ENCODE measurements at regions not wholly inside any gene's neighbourhood (a gene's known extent, or its start where the extent isn't known, plus 50 kb on each side); places are given as distances from the start of the nearest gene placed in this dataset.

- 80% methylated on average over 14 of the region's 14 CpGs for WGBS
- Histone ChIP-seq H3K36me3 (no peaks in the 10 kb centered on the region), H3K4me3 (no peak overlapping the region), H3K4me1 (no peaks in the 10 kb centered on the region), H3K27me3 (peaks cover 0 to 52% (median 0%) of the 10 kb centered on the region in 4 donors), H3K27ac (replicated peaks in 1 of 4) (no peak overlapping the region), H3K9me3 (peaks cover 0 to 24% (median 5%) of the 10 kb centered on the region in 4 donors)
- TF ChIP-seq POLR2A (IDR thresholded peaks at IDR 0.05; ENCODE audit: low read depth) = no peak
- TF ChIP-seq POLR2AphosphoS5 (IDR thresholded peaks at IDR 0.05) = no peak
- TF ChIP-seq CTCF (IDR thresholded peaks at IDR 0.05) = no peak
- no peak for TF ChIP-seq EP300 (IDR thresholded peaks at IDR 0.05)
- no peak for DNase-seq (ENCODE audit: extremely low spot score)
- intact Hi-C loops (cut with DNase I) = no loop called here
These were observed 305.4 kb downstream of the ALG10 start for GRCh38 chr12:34327671-34328070.

GRCh38 chr12:34333337-34333736, 311.0 kb downstream of the ALG10 start:
- H3K9me3 ChIP-seq = peaks cover 0 to 22% (median 8%) of the 10 kb centered on the region in 4 donors
- no peaks in the 10 kb centered on the region for H3K4me1 ChIP-seq
- no peak for DNase-seq (ENCODE audit: extremely low spot score)
- WGBS = 75% methylated on average over 22 of the region's 24 CpGs
- H3K36me3 ChIP-seq = no peaks in the 10 kb centered on the region
- intact Hi-C loops (cut with DNase I) = no loop called here
- H3K27me3 ChIP-seq = peaks cover 0 to 97% (median 2%) of the 10 kb centered on the region in 4 donors
- no peak overlapping the region for H3K4me3 ChIP-seq
- TF ChIP-seq POLR2AphosphoS5 (IDR thresholded peaks at IDR 0.05) = no peak
- TF ChIP-seq CTCF (IDR thresholded peaks at IDR 0.05) = no peak
- no peak for TF ChIP-seq POLR2A (IDR thresholded peaks at IDR 0.05; ENCODE audit: low read depth)
- no peak for TF ChIP-seq EP300 (IDR thresholded peaks at IDR 0.05)
- no peak overlapping the region for H3K27ac ChIP-seq (replicated peaks in 1 of 4)

DNA sequence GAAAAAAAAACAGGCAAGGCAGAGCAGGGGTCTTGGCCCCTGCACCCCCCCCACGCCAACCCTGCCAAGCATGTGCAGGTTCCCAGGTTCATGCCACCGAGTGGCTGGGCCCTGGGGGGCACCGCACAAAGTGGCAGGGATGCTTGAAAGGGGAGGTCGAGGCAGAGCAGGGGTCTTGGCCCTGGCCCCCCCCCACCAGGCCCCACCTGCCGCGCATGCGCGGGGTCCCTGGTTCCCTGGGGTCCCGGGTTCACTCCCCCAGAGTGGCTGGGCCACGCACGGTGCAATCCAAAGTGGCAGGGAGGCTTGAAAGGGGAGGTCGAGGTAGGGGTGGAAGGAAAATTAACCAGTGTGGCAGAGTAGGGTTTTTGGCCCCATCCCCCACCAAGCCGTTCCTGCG, 312.2 kb downstream of the ALG10 start:
- WGBS = 59% methylated on average over 10 of the region's 14 CpGs
- Histone ChIP-seq H3K4me1 (no peaks in the 10 kb centered on the region), H3K4me3 (no peak overlapping the region), H3K27me3 (peaks cover 0 to 100% (median 2%) of the 10 kb centered on the region in 4 donors), H3K27ac (replicated peaks in 1 of 4) (no peak overlapping the region), H3K36me3 (no peaks in the 10 kb centered on the region), H3K9me3 (peaks cover 0 to 28% (median 13%) of the 10 kb centered on the region in 4 donors)
- TF ChIP-seq EP300 (IDR thresholded peaks at IDR 0.05) = no peak
- no peak for TF ChIP-seq POLR2A (IDR thresholded peaks at IDR 0.05; ENCODE audit: low read depth)
- no peak for TF ChIP-seq POLR2AphosphoS5 (IDR thresholded peaks at IDR 0.05)
- TF ChIP-seq CTCF (IDR thresholded peaks at IDR 0.05) = no peak
- intact Hi-C loops (cut with DNase I) = no loop called here
- DNase-seq (ENCODE audit: extremely low spot score) = no peak

DNA sequence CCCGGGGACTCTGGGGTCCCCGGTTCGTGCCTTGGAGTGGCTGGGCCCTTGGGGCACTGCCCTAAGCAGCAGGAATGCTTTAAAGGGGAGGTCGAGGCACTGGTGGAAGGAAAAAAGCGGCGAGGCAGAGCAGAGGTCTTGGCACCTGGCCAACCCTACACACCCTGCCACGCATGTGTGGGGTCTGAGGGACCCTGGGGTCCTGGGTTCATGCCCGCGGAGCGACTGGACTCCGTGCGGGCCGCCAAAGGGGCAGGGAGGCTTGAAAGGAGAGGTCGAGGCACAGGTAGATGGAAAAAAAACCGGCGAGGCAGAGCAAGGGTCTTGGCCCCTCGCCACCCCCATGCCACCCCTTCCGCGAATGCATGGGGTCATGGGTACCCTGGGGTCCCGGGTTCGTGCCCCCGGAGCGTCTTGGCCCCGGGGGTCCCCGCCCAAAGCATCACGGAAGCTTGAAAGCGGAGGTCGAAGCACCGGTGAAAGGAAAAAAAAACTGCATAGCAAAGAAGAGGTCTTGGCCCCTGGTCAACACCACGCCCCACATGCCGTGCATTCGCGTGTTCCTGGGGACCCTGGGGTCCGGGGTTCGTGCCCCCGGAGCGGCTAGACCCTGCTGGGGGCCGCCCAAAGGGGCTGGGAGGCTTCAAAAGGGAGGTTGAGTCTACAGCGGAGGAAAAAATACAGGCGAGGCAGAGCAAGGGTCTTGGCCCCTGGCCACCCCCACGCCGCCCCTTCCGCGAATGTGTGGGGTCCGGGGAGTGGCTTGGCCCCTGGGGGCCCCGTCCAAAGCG, 312.9 kb downstream of the ALG10 start:
- Histone ChIP-seq H3K36me3 (no peaks in the 10 kb centered on the region), H3K27ac (replicated peaks in 1 of 4) (no peak overlapping the region), H3K4me3 (no peak overlapping the region), H3K9me3 (peaks cover 0 to 29% (median 14%) of the 10 kb centered on the region in 4 donors), H3K4me1 (no peaks in the 10 kb centered on the region), H3K27me3 (peaks cover 0 to 100% (median 2%) of the 10 kb centered on the region in 4 donors)
- 53% methylated on average over 47 of the region's 47 CpGs for WGBS
- no peak for TF ChIP-seq POLR2A (IDR thresholded peaks at IDR 0.05; ENCODE audit: low read depth)
- no peak for TF ChIP-seq POLR2AphosphoS5 (IDR thresholded peaks at IDR 0.05)
- no peak for TF ChIP-seq EP300 (IDR thresholded peaks at IDR 0.05)
- no peak for TF ChIP-seq CTCF (IDR thresholded peaks at IDR 0.05)
- DNase-seq (ENCODE audit: extremely low spot score) = no peak
- intact Hi-C loops (cut with DNase I) = no loop called here
